8988T (cell line): ENCODE measurements at regions not wholly inside any gene's neighbourhood (a gene's known extent, or its start where the extent isn't known, plus 50 kb on each side); places are given as distances from the start of the nearest gene placed in this dataset.
"Not testable (repeated sequence)": the region's sequence is repeated elsewhere in the genome, so short reads cannot be mapped to it uniquely, and the experiment has no call there.

Experiments
- DNase-seq: peaks from one replicate; pipeline ENCODE4 v3.0.0; 2011

DNA sequence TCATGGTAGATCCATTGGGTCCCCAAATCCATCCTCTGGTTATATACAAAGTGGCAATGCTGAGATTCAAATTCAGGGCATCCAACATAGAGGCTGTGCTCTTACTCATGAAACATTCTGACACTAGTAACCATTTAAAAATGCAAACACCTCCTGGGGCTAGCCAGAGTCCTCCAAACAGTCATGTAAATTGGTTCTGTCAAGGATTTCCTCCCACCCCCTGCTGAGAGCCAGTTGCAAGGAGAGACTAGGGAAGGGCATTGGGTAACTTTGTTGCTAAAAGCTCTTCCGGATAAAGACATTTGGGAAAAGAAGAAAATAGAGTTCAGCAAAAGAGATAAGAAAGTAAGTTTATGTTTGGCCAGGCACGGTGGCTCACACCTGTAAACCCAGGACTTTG lies 58.3 kb downstream of the ART5 start:
- DNase-seq: not testable (repeated sequence)

GRCh38 chr11:3581389-3581725 lies 60.4 kb downstream of the ART5 start:
- not testable (repeated sequence) for DNase-seq

DNA sequence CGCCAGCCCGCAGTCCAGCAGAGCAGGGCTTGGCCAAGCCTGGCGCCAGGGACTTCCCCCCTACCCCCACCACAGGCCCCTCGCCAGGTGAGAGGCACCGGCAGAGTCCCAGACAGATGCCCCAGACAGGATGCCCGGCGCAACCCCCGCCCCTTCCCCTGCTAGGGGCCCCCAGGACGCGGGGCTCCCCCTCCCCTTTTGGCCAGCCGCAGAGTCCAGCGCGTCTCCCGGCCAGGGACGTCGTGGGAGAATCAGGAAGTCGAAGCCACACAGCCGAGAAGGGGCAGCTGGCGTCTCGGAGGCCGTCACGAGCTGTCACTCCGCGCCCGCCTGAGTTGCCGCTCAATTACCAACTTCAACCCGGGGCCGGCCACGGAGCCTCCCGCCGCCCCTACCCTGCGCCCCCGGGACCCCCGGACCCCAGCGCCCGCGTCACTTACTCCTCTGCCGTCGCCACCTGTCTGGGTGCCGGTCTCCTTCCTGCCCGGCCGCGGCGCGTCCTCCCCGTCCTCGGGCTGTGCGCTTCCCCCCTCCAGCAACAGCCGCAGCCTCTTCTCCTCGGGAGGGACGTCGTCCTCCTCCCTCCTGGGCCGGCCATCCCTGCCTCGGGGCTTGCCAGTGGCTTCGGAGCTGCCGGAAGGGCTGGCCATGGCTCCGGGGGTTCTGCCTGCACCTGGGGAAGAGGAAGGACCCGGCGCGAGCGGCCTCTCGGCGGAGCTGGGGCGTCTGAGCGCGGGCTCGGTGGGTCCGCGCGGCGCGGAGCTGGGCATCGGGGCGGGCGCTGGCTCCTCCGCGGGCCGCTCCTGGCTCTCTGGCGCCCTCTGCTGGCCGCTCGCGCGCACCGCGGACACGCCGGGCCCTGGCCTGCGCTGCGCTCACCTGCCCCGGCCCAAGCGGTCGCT lies 61.1 kb downstream of the ART5 start:
- peak; percentile 62 for DNase-seq

DNA sequence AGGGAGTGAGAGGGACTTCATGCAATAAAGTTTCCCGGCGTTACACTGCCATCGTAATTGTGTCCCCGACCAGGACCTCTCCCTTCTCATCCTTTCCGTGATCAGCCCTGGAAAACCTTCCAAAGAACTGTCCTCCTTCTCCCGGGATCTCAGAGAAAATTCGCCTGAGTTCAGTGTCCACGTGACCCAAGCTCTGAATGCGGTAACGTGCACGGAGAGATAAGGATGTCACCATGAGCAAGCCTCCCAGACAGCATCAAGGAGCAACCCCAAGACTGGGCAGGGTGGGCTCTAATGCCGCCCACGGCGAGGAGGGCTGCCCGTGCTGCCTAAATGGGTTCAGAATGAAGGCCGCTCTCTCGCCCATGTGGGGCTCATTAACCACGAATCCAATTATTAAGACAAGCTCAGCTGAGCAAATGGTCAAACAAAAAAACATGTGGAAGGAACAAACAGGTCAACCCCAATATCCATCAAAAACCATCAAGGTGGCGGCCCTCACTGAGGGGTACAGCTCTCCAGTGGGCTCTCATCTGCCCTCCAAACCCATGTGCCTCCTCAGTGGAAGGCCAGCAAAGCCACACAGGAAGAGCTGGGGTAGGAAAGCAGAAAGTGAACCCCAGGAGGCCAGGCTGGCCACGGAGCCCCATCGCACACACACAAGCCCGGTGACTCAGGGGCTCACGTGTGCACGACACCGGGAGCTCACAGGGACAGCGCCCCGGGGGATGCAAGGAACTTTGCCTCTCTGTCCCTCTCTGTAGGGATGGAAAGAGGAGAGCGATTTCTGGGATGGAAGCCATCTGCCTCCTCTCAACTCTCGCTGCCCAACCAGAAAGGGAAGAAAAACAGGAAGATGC lies 62.0 kb downstream of the ART5 start:
- DNase-seq: not testable (repeated sequence)

DNA sequence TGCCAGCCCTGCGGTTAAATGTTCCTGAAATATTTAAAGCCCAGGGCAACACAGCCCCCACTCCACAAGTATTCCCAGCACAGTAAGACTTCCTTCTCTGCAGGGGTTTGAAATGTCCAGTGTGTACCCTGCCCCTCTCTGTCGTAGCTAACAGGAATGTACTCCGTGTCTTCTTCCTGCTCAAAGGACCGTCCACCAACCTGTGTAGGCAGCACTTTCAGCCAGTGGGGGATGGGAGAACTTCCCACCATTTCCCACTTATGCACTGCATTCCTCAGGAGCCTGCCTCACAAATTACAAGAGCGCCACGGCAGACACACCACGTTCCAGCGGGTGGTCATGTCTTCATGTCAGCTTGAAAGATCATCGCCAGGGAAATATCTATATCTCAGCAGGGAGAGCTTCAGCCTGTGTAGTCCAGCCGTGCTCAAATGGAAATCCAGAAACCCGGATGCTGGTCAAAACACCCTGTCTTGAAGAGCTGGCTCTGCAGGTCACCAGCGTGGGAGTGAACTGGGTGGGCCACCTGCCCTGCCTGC lies 65.7 kb downstream of the ART5 start:
- not testable (repeated sequence) for DNase-seq

DNA sequence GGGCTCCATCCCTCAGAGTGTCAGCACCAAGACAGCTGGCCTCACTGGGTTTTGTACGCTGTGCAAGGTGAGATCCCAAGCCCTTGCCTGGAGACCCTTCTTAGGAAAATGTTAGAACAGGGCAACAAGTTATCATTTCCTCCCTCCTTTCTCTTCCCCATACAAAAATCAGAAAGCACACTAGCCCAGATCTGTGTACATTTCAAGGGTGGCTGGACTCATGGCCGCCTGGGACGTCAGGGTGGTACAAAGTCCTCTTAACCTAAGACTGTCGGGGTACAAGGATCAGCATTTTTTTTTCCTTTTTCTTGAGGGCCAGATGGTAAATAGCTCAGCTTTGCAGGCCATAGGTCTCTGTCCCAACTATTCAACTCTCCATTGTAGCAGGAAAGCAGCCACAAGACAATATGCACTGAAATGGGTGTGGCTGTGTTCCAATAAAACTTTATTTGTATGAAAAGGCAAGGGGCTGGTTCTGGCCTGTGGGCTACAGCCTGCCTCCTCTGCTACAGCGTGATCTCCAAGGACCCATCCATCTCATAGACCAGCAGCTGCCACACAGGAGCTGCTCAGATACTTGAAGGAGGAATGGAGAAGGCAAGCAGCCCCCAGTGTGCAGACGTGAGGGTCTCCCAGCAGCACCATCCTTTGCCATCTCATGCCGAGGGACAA lies 68.7 kb downstream of the ART5 start:
- not testable (repeated sequence) for DNase-seq

DNA sequence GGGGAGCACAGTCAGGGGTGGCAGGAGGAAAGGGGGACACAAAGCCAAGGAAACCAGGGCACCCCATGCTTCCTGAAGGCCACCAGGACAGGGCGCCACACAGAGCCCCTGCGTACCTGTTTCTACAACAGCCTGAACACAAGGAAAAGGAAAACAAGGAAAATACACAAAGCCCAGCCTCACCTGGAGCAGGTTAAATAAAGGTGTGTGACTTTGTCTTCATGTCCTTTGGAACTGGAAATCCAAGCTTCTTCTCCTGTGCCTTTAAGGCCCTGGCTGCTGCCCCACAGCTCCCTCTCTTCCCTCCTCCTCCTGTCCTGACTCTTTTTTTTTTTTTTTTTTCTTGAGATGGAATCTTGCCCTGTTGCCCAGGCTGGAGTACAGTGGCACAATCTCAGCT lies 70.0 kb downstream of the ART5 start:
- not testable (repeated sequence) for DNase-seq

- not testable (repeated sequence) for DNase-seq
These were observed 76.0 kb downstream of the ART5 start for GRCh38 chr11:3565838-3566237.

GRCh38 chr11:3564383-3564782 lies 77.4 kb downstream of the ART5 start:
- not testable (repeated sequence) for DNase-seq

GRCh38 chr11:3554621-3555020 lies 87.2 kb downstream of the ART5 start:
- not testable (repeated sequence) for DNase-seq

GRCh38 chr11:3544990-3545389 lies 96.8 kb downstream of the ART5 start:
- not testable (repeated sequence) for DNase-seq

- DNase-seq: not testable (repeated sequence)
These were observed 103.6 kb downstream of the ART5 start for GRCh38 chr11:3538220-3538619.

GRCh38 chr11:3537254-3537653 lies 104.5 kb downstream of the ART5 start:
- DNase-seq: not testable (repeated sequence)

GRCh38 chr11:3532958-3533357 lies 108.8 kb downstream of the ART5 start:
- not testable (repeated sequence) for DNase-seq

- not testable (repeated sequence) for DNase-seq
These were observed 110.5 kb downstream of the ART5 start for GRCh38 chr11:3531280-3531679.

DNA sequence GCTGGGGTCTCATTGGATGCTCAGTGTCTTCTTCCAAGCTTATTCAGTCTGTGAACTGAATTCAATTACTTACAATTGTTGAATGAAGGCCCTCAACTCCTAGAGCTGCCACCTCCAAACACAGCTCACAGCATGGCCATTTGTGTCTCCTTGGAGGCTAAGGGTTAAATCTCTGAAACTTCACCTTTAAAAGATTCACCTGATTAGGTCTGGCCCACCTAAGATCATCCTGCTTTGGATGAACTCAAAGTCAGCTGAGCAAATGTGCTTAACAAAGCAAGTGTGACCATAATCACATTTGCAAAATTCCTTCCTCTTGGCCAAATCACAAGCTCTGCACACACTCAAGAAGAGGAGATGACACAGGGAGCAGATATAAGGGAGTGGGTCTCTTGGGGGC lies 118.2 kb downstream of the ART5 start:
- not testable (repeated sequence) for DNase-seq

DNA sequence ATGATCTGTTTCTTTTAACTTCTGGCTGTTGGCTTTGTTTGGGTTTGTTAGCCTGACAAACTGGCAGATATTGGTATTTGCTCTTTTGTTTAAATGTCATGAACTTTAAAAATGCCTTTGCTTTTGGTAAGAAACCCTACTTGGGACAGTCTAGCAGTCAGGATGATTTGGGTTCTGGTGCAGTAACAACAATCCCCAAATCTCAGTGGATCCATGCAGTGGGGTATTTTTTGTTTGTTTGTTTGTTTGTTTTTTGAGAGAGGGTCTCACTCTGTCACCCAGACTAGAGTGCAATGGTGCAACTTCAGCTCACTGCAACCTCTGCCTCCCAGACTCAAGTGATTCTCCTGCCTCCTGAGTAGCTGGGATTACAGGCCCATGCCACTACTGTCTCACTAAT lies 120.9 kb downstream of the ART5 start:
- not testable (repeated sequence) for DNase-seq

GRCh38 chr11:3519841-3520240 lies 122.0 kb downstream of the ART5 start:
- not testable (repeated sequence) for DNase-seq

GRCh38 chr11:3516934-3517567 lies 124.7 kb downstream of the ART5 start:
- not testable (repeated sequence) for DNase-seq

DNA sequence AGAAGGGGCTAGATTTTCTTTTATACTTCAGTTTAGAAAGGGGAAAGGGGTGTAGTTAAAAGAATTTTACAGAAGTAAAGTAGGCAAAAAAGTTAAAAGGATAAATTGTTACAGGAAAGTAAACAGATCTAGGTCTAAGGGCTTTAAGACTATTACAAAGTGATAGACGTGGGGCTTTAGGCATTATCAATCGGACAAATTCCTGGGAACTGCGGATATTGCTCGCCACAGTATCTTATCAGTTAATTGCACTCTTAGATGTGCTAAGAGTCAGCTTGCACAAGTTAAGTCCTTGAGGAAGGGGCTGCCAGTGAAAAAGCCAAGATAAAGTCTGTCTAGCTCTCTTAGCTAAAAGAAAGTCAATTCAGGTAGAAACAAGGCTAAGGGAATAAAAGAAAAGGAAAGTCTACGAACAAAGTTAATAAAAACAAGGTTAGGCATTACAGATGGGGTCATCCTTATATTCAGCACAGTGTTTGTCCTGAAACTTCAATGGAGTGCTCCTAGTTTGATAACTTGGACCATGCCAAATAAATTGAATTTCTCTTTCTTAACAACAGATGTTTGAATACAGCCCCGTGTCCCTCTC lies 125.4 kb downstream of the ART5 start:
- DNase-seq: not testable (repeated sequence)

DNA sequence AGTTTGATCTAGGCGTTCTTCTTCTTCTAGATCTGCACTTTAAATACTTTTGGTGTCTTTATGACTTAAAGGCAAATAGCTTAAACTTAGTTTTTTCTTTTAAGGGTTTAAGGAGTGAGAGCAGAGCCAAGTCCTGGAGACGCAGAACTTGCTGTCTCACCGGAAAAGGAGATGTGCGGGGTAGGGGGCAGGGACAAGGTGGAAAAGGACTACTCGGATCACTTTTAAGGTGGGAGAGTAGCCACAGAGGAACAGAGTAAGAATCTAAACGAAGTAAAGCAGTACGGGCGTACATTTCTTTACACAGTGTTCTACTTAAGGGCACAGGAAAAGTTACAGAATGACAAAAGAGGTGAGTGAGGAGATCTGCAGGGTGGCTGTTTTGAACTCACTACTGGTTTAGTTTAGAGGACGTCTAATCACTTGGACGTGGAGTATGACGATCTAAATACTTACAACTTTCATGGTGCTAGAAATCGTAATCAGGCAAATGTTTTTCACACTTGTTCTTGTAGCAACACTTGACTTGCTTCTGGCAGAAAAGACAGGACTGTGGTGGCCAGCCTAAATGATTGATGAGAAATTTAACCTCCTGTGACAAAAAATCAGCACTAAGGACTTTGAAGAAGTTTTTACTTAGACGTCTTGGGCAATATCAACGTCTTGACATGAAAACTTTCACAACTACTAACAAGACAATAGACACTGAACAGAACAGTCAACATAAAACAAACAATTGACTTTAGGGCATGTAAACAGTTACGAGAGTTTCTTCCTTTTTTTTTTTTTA lies 127.0 kb downstream of the ART5 start:
- not testable (repeated sequence) for DNase-seq
